HepG2 (cell line): ENCODE measurements at regions not wholly inside any gene's neighbourhood (a gene's known extent, or its start where the extent isn't known, plus 50 kb on each side); places are given as distances from the start of the nearest gene placed in this dataset.

Source experiments
- CBFB ChIP-seq: sonication (generic); formaldehyde crosslinking; IDR thresholded peaks from 2 replicates; pipeline ENCODE4 v1.4.0; 2020; ENCODE audit warnings: missing genetic modification reagents
- CTCF ChIP-seq: sonication (generic); formaldehyde crosslinking; IDR thresholded peaks from 2 replicates; pipeline ENCODE4 v1.5.0; 2020; ENCODE audit warnings: mild to moderate bottlenecking, missing genetic modification reagents, moderate library complexity
- EZH2 ChIP-seq: conservative IDR thresholded peaks from 2 replicates; pipeline ENCODE4 v1.6.1; 2012; ENCODE audit warnings: mild to moderate bottlenecking, low read depth, low read length, moderate library complexity
- HOXA7 ChIP-seq: sonication (generic); formaldehyde crosslinking; IDR thresholded peaks from 2 replicates; pipeline ENCODE4 v1.8.1; 2022; ENCODE audit warnings: mild to moderate bottlenecking, missing genetic modification reagents, moderate library complexity
- JUNB ChIP-seq: sonication (generic); formaldehyde crosslinking; IDR thresholded peaks from 2 replicates; pipeline ENCODE4 v1.8.0; 2022; ENCODE audit warnings: missing genetic modification reagents, mild to moderate bottlenecking, borderline replicate concordance
- REST ChIP-seq, 2 experiments: IDR thresholded peaks; 2 replicates each; pipeline ENCODE4 v1.6.1; 2011 to 2012; ENCODE audit warnings: low read length in 2 of 2, borderline replicate concordance in 1 of 2, low read depth in 1 of 2, mild to moderate bottlenecking in 1 of 2, moderate library complexity in 1 of 2
- RFX5 ChIP-seq: IDR thresholded peaks from 2 replicates; pipeline ENCODE4 v1.6.1; 2011; ENCODE audit warnings: low read depth, low read length, improper control_type of control experiment
- ZFP90 ChIP-seq: sonication (generic); formaldehyde crosslinking; IDR thresholded peaks from 2 replicates; pipeline ENCODE4 v1.8.0; 2022; ENCODE audit warnings: missing genetic modification reagents, mild to moderate bottlenecking, inconsistent platforms, borderline replicate concordance
- ZNF354B ChIP-seq: sonication (generic); formaldehyde crosslinking; IDR thresholded peaks from 2 replicates; pipeline ENCODE4 v1.8.0; 2022; ENCODE audit warnings: mild to moderate bottlenecking, missing genetic modification reagents

DNA sequence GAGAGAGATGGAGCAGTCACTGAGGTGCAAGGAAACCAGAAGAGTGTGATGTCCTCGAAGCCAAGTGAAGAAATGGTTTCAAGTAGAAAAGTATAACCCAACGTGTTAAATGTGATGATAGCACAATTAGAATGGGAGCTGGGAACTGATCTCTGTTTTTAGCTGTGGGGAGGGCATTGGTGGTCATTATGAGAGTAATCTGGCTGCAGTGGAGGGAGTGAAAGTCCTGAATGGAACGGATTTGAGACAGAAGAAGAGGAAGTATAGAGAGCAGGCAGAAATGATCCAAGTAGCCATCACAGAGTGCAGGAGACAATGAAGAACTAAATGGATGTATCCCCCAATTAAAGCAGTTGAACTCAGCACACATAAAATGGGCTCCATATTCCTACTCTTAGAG, 235.3 kb downstream of the IGSF11 start:
- TF ChIP-seq CBFB (no peak), ZNF354B (CRISPR knock-in tag) (no peak), CTCF (CRISPR knock-in tag) (no peak), HOXA7 (CRISPR knock-in tag) (no peak), JUNB (CRISPR knock-in tag) (no peak), RFX5 (no peak), ZFP90 (CRISPR knock-in tag) (no peak), REST (IDR thresholded peaks at IDR 0.05; ENCODE audit: borderline replicate concordance in 1 of 2, low read depth in 1 of 2, low read length in 2 of 2) (no peak), EZH2 (no peak)
